Kasumi-1 (cell line): ENCODE measurements at regions not wholly inside any gene's neighbourhood (a gene's known extent, or its start where the extent isn't known, plus 50 kb on each side); places are given as distances from the start of the nearest gene placed in this dataset.

Experiments used
- DNase-seq, 2 experiments: peaks; one replicate each; lab custom pipeline; 2025; lab: John Stamatoyannopoulos, UW

DNA sequence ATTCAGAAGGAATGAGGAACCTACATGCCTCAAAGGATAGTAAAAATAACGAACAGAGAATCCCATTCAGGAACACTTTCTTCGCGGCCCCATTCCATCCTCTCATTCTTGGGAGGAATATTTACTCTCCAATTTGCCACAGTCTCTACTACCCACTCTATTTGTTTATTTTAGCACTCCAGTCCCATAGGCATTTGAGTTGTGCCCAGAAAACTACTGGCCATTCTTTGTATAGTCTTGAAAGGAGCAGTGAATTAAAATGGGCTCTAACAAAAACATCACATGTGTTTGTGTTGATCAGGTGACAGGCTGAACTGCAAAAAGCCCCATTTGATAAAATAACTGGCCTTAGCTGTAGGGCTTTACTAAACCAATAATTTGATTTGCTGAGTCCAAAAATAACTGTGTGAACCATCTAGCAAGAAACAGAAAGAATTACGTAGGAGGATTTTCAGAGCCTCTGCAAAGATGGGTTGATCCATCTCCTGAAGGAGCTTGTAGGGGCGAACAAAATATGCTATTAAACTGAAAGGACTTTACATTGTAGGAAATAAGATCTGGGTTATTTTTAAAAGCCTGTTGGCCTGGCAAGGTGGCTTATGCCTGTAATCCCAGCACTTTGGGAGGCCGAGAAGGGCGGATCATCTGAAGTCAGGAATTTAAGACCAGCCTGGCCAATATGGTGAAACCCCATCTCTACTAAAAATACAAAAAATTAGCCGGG is 142.3 kb upstream of the CPNE8 start:
- no peak for DNase-seq

DNA sequence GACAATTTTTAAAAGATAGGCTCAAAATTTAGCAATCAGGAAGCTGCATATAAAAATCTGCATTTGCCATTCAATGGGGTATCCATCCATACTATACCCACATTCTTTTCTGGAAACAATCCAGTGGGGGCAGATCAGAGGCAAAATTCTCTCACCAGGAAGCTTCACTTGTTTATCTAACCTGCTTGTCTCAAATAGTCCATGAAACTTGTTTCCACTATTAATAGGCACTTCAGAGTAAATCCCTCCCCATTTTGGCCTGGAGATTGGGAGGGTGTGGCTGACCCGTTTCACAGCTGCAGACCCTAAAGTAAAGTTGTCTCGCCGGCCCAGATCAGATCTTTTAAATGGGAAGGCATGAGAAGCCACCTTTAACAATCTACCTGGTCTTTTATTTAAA is 139.4 kb upstream of the CPNE8 start:
- DNase-seq = no peak

DNA sequence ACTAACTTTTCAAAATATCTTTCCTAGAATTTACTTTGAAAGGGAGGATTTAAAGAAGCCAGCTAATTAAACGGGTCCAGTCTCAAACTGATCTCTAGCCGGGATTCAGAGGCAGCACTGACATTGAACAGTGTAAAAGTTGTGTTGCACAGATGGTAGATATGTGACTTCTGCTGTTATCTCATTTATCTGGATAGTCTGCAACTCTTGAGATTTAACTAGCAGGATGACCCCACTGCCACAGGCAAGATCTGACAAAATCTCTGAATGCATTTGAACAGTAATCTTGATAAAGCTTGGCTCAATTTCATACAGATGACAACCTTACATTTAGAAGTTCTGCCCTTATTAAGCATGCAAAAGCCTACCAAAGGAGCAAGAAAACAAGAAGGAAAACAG is 138.0 kb upstream of the CPNE8 start:
- no peak for DNase-seq

DNA sequence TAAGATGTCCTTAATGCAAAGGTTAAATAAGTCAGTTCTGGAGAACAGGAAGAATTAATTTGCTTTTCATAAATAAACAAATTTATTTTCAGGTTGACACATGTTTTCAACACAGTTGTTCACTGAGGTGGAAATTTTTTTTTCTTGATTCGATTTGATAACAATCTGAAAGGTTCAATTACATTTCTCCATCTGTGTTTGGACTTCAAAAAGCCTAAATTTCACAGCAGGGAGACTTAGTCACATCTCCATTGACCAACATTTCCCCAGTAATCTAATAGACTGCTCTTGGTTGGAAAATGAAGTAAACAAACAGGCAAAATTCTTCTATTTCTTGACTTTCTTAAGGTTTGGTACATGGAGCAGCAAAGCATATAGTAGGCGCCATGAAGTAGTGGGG is 134.9 kb upstream of the CPNE8 start:
- DNase-seq = no peak

DNA sequence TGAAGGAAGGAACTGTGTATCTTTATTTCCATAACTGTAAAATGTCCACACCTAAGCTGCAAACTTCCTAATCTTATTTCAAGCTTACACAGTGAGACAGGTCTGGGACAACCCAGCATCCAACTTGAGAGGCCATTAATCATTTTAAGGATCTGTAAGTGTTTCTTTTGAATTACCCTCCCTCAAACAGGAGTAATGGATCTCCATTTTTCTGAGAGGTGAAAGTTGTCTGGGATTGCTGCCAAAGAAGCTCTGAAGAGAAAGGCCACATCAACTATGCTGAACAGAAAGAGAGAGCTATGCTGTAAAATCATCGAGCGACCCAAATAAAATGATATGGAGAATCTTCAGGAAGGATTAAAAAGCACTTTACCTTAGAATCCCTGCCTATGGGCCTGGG is 131.7 kb upstream of the CPNE8 start:
- DNase-seq = no peak

DNA sequence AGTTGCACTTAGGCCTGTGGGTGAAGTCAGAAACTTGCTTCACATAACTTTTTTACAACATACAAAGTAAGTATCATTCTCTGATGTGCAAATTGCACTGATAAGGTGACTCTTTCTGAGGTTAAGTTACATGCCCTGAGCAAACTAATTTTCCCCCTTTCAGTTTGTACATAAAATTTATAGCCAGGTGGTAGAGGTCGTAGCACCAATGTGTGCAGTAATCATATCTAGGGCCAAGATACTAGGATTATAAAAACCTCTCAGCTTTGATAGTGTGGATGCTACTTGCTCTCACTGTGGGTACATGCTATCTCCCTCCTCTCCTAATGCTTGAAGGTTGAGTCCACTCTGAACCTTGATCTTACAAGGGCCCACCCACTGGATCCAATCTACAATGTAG is 130.7 kb upstream of the CPNE8 start:
- no peak for DNase-seq

DNA sequence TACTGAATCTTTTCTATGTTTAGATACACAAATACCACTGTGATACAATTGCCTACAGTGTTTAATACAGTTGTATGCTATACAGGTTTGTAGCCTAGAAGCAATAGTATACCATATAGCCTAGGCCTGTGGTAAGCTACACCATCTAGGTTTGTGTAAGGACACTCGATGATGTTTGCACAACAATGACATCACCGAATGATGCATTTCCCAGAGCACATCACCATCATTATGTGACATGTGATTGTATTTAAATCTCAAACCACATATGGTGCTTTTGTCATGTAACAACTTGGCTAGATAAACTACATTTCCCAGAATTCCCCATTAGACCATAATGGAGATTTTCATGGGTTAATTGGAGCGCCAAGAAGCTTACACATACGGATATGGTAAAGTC is 128.4 kb upstream of the CPNE8 start:
- DNase-seq = no peak

DNA sequence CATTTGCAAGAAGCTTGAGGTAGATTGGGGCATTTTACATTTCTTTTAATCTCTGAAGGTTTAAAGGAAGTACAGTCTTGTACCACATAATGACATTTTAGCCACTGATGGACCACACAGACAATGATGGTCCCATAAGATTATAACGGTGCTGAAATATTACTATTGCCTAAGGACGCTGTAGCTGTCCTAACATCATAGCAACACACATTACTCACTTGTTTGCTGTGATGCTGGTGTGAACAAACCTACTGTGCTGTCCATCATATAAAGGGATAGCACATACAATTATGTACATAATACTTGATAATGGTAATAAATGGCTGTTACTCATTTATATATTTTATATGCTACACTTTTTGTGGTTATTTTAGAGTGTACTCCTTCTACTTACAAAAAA is 127.1 kb upstream of the CPNE8 start:
- no peak for DNase-seq

- no peak for DNase-seq
These were observed 126.6 kb upstream of the CPNE8 start for GRCh38 chr12:39032034-39032433.

DNA sequence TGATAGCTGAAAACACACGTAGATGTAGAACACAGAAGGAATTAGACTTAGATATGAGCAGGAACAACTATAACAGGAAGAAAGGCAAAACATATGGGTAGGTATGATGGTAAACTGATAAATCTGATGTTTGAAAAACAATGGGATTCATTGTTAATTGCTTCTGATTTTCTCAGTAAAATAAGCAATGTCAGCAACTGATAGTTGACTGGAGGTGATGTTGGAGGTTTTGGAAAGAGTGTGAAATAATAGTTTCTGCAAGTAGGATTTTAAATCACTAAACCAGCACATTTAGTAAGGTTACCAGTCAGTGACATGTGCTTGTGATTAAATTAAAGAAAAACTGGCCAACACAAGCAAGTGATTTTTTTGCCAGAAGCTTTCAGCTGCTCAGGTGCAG is 123.0 kb upstream of the CPNE8 start:
- DNase-seq = no peak

GRCh38 chr12:39012870-39013269 is 107.5 kb upstream of the CPNE8 start:
- no peak for DNase-seq

GRCh38 chr12:39011166-39011565 is 105.8 kb upstream of the CPNE8 start:
- no peak for DNase-seq

DNA sequence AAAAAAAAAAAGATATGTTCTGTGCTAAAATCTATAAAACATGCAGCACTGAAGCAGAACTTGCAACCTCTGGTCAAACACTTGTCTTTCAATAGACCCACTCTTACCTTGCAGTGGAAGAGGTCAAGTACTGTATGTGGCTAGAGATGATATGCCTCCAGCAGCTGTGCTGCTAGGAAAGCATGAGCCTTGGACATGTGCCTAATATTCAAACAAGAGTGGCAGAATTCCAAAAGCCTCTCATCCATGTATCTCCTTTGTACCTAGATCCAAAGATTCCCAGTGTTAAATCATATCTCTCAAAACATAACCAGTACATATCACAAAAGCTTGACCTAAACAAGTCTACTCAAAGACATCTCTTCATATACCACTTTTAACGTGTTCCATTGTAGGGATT is 105.0 kb upstream of the CPNE8 start:
- no peak for DNase-seq

- DNase-seq = no peak
These were observed 102.2 kb upstream of the CPNE8 start for GRCh38 chr12:39007619-39008018.

DNA sequence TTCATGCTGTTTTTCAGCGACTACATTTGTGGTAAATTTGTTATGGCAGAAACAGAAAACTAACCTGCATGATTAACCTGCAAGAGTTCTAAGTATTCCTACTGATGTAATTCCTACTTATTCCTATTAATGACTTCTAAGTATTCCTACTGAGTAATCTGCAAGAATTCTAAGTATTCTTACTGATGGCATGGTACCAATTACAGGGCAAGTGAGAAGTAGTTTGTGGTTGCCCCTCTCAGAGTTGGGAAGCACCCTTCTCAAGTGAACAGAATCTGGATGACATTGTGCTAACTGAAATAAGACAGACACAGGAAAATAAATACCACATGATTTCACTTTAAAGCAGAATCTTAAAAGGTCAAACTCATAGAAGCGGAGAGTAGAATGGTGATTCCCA is 100.9 kb upstream of the CPNE8 start:
- DNase-seq = no peak

- no peak for DNase-seq
These were observed 100.3 kb upstream of the CPNE8 start for GRCh38 chr12:39005671-39006070.

GRCh38 chr12:39003541-39004155 is 98.3 kb upstream of the CPNE8 start:
- no peak for DNase-seq

DNA sequence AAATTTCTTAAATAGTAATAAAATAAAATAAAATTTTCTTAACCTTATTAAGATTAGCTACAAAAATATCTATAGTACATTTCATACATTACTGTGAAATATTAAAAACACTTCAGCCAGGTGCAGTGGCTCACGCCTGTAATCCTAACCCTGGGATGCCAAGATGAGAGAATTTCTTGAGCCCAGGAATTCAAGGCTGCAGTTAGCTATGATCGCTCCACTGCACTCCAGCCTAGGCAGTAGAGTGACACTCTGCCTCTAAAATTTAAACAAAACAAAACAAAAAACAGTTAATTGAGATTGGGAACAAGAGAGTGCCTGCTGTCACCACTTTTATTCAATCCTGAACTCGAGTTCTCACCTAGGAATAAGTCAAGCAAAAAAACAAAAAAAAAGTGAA is 95.0 kb upstream of the CPNE8 start:
- no peak for DNase-seq

GRCh38 chr12:38998887-38999482 is 93.6 kb upstream of the CPNE8 start:
- DNase-seq = no peak

DNA sequence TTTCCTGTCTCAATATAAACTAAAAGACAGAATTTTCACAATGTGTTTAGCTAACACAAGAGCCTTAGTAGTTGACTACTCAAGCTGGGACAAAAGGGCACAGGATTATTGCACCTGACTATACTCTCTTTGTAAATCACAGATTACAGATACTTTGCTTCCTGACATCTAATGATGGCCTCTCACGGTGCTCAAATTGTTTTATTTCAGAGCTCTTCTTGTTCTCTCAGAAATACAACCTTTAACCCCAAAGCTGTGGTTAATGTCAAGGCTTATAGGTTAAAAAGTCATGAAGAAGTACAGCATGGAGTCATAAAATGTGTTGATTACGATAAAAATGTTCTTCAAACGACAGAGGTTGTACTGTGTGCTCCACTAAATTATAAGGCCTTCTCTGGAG is 89.9 kb upstream of the CPNE8 start:
- DNase-seq = no peak

DNA sequence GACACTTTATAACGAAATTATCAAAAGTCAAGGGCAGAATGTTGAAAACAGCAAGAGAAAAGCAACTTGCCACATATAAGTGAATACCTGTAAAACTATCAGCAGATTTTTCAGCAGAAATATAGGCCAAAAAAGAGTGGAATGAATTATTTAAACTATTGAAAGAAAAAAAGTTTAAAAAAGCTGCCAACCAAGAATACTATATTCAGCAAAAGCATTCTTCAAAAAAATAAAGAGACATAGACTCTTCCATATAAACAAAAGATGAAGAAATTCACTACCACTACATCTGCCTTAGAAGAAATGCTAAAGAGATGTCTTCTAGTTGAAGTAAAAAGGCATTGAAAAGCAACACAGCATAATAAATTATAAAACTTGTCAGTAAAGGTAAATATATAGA is 80.6 kb upstream of the CPNE8 start:
- DNase-seq = no peak

DNA sequence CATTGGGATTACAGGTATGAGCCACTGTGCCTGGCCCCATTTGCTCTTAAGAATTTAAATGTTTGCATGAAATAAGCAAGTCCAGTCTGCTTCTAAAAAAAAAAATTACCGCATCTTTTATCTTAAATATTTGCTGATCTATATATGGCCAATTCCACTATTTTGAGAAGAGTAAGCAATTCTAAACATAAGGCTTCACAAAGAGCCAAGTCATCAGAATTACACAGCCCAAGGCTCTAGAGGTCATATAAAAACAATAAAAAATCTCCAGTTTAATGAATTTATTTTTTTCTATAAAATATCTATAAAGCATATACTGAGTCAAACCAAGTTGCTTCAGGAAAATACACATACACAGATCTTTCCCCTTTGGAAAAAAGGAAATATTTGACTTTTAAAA is 79.0 kb upstream of the CPNE8 start:
- DNase-seq = no peak

DNA sequence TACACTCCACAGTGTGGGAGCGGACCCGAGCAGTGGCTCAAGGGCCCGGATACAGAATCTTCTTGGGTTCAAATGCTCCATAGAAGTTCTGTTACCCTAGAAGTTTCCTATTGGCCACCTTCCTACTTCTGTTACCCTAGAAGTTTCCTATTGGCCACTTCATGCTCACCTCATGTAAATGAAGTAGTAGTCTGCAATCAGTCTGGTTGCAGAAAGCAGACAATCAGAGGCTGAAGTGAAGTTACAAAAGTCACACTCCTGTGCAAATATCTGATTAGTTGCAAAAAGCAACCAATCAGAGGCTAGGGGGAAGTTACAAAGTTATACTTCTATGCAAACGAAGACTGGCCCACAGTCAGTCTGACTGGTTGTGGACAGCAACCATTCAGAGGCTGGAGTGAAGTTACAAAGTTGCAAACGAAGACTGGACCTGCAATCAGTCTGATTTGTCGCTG is 77.8 kb upstream of the CPNE8 start:
- DNase-seq = no peak

DNA sequence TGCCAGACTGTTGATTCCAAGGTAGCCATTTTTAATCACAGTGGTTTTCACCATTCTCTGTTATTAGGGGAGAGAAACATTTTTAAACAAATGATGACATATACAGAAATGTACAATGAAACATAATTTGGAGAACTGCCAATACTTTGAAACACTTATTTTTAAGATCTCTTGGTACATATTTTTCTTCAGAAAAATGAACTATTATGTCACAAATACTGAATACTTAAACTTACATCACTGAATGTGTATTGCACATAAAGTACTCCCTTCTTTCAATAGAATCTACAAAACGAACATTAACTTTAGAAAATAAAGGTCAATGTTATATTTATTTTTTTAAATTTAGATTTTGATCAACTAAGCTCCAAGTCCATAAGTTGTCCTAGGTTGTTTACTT is 71.7 kb upstream of the CPNE8 start:
- no peak for DNase-seq
